ENCODE measurements at regions not wholly inside any gene's neighbourhood (a gene's known extent, or its start where the extent isn't known, plus 50 kb on each side); places are given as distances from the start of the nearest gene placed in this dataset.

GRCh38 chr6:79377888-79378348 lies 143.4 kb upstream of the HMGN3 start:
- TF ChIP-seq, protein P1, sequence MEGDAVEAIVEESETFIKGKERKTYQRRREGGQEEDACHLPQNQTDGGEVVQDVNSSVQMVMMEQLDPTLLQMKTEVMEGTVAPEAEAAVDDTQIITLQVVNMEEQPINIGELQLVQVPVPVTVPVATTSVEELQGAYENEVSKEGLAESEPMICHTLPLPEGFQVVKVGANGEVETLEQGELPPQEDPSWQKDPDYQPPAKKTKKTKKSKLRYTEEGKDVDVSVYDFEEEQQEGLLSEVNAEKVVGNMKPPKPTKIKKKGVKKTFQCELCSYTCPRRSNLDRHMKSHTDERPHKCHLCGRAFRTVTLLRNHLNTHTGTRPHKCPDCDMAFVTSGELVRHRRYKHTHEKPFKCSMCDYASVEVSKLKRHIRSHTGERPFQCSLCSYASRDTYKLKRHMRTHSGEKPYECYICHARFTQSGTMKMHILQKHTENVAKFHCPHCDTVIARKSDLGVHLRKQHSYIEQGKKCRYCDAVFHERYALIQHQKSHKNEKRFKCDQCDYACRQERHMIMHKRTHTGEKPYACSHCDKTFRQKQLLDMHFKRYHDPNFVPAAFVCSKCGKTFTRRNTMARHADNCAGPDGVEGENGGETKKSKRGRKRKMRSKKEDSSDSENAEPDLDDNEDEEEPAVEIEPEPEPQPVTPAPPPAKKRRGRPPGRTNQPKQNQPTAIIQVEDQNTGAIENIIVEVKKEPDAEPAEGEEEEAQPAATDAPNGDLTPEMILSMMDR (IDR thresholded peaks at IDR 0.05) = no peak
- ATAC-seq (ENCODE audit: poor library complexity) (no peak), DNase-seq (no peak)
- CTCF ChIA-PET = no interaction called here
- Mint-ChIP-seq H3K4me3 (no peak overlapping the region), H3K27ac (no peak overlapping the region), H3K4me1 (ENCODE audit: low read depth) (no peaks in the 10 kb centered on the region), H3K27me3 (peaks cover 4% of the 10 kb centered on the region), H3K9me3 (no peaks in the 10 kb centered on the region), H3K36me3 (ENCODE audit: low read depth) (no peaks in the 10 kb centered on the region)
- POLR2A ChIA-PET = no interaction called here
- H3K9me3 ChIP-seq (ENCODE audit: control insufficient read depth in 1 of 2, insufficient read depth in 1 of 2, low read length in 2 of 2) = no peaks in the 10 kb centered on the region
- no peak overlapping the region for H3K4me3 ChIP-seq (ENCODE audit: low read length)
- H3K36me3 ChIP-seq (ENCODE audit: insufficient read depth, low read length) = no peaks in the 10 kb centered on the region
- intact Hi-C loops (cut with DNase I, micrococcal nuclease) = no loop called here
- H3K27ac ChIP-seq (ENCODE audit: low read depth in 1 of 2, low read length in 2 of 2) = no peak overlapping the region
- H3K4me1 ChIP-seq (ENCODE audit: insufficient read depth, low read length) = no peaks in the 10 kb centered on the region
- peaks cover 0 to 5% of the 10 kb centered on the region in 2 experiments for H3K27me3 ChIP-seq (ENCODE audit: control insufficient read depth in 1 of 2, insufficient read depth in 2 of 2, low read length in 2 of 2)

- Histone ChIP-seq H3K36me3 (ENCODE audit: insufficient read depth, low read length) (no peaks in the 10 kb centered on the region), H3K4me3 (ENCODE audit: low read length) (no peak overlapping the region), H3K4me1 (ENCODE audit: insufficient read depth, low read length) (no peaks in the 10 kb centered on the region), H3K27me3 (ENCODE audit: control insufficient read depth in 1 of 2, insufficient read depth in 2 of 2, low read length in 2 of 2) (peaks cover 0 to 5% of the 10 kb centered on the region in 2 experiments), H3K9me3 (ENCODE audit: control insufficient read depth in 1 of 2, insufficient read depth in 1 of 2, low read length in 2 of 2) (no peaks in the 10 kb centered on the region), H3K27ac (ENCODE audit: low read depth in 1 of 2, low read length in 2 of 2) (no peak overlapping the region)
- TF ChIP-seq, protein P1 (IDR thresholded peaks at IDR 0.05) = no peak
- POLR2A ChIA-PET = no interaction called here
- H3K4me3 Mint-ChIP-seq = no peak overlapping the region
- no peak overlapping the region for H3K27ac Mint-ChIP-seq
- peaks cover 6% of the 10 kb centered on the region for H3K27me3 Mint-ChIP-seq
- H3K4me1 Mint-ChIP-seq (ENCODE audit: low read depth) = no peaks in the 10 kb centered on the region
- CTCF ChIA-PET = no interaction called here
- no peaks in the 10 kb centered on the region for H3K36me3 Mint-ChIP-seq (ENCODE audit: low read depth)
- H3K9me3 Mint-ChIP-seq = no peaks in the 10 kb centered on the region
- ATAC-seq (ENCODE audit: poor library complexity) (no peak), DNase-seq (no peak)
- intact Hi-C loops (cut with DNase I, micrococcal nuclease) = no loop called here
Measured at GRCh38 chr6:79377047-79377446, 142.6 kb upstream of the HMGN3 start.

GRCh38 chr6:79375635-79376337 lies 141.3 kb upstream of the HMGN3 start:
- Histone ChIP-seq H3K9me3 (ENCODE audit: control insufficient read depth in 1 of 2, insufficient read depth in 1 of 2, low read length in 2 of 2) (no peaks in the 10 kb centered on the region), H3K4me3 (ENCODE audit: low read length) (no peak overlapping the region), H3K36me3 (ENCODE audit: insufficient read depth, low read length) (no peaks in the 10 kb centered on the region), H3K27me3 (ENCODE audit: control insufficient read depth in 1 of 2, insufficient read depth in 2 of 2, low read length in 2 of 2) (peaks cover 0 to 5% of the 10 kb centered on the region in 2 experiments), H3K4me1 (ENCODE audit: insufficient read depth, low read length) (no peaks in the 10 kb centered on the region), H3K27ac (ENCODE audit: low read depth in 1 of 2, low read length in 2 of 2) (no peak overlapping the region)
- Mint-ChIP-seq H3K4me1 (ENCODE audit: low read depth) (no peaks in the 10 kb centered on the region), H3K4me3 (no peak overlapping the region), H3K36me3 (ENCODE audit: low read depth) (no peaks in the 10 kb centered on the region), H3K27ac (no peak overlapping the region), H3K9me3 (no peaks in the 10 kb centered on the region), H3K27me3 (peaks cover 6% of the 10 kb centered on the region)
- ChIA-PET POLR2A (interaction anchor here (0.6 kb wide), 1 partner anchor 1352 kb away, joined by 3 read pairs; no protein-coding TSS in a partner anchor), CTCF (no interaction called here)
- intact Hi-C loops (cut with DNase I, micrococcal nuclease) = no loop called here
- TF ChIP-seq, protein P1 (IDR thresholded peaks at IDR 0.05) = no peak
- DNase-seq (no peak), ATAC-seq (ENCODE audit: poor library complexity) (no peak)
